Progenitor cell of endocrine pancreas (in vitro differentiated cells): ENCODE measurements at regions not wholly inside any gene's neighbourhood (a gene's known extent, or its start where the extent isn't known, plus 50 kb on each side); places are given as distances from the start of the nearest gene placed in this dataset.

Experiments used
- DNase-seq: peaks from one replicate; pipeline ENCODE4 v3.0.0; 2021; ENCODE audit warnings: low spot score; ENCODE audit not compliant: unreplicated experiment
- H3K27ac Mint-ChIP-seq: 2 replicates; pipeline ENCODE4 v1.8.0; 2021; ENCODE audit warnings: mild to moderate bottlenecking, moderate library complexity, mixed read lengths
- H3K27me3 Mint-ChIP-seq: 2 replicates; pipeline ENCODE4 v1.8.0; 2021; ENCODE audit warnings: mixed read lengths
- H3K36me3 Mint-ChIP-seq: 2 replicates; pipeline ENCODE4 v1.8.0; 2022; ENCODE audit warnings: mixed read lengths; ENCODE audit not compliant: insufficient read depth
- H3K4me1 Mint-ChIP-seq: 2 replicates; pipeline ENCODE4 v1.8.0; 2021; ENCODE audit warnings: low read depth, mixed read lengths
- H3K4me3 Mint-ChIP-seq: 2 replicates; pipeline ENCODE4 v1.8.0; 2021; ENCODE audit warnings: low read depth, mild to moderate bottlenecking, moderate library complexity, mixed read lengths
- H3K9me3 Mint-ChIP-seq: 2 replicates; pipeline ENCODE4 v1.8.0; 2021; ENCODE audit warnings: low read depth, mixed read lengths
- CTCF ChIP-seq: fragments of 200-600 bp; sonication (generic); IDR thresholded peaks from one replicate; pipeline ENCODE4 v1.5.0; 2021; ENCODE audit warnings: antibody characterized with exemption, mild to moderate bottlenecking; ENCODE audit not compliant: unreplicated experiment

GRCh38 chr6:16818992-16819626, 57.8 kb upstream of the ATXN1 start:
- H3K27me3 Mint-ChIP-seq, result peaks cover 3% of the 10 kb centered on the region
- no peaks in the 10 kb centered on the region for H3K36me3 Mint-ChIP-seq
- no peak overlapping the region for H3K27ac Mint-ChIP-seq
- DNase-seq, result no peak
- TF ChIP-seq CTCF, result no peak
- no peak overlapping the region for H3K4me3 Mint-ChIP-seq
- no peaks in the 10 kb centered on the region for H3K9me3 Mint-ChIP-seq
- peaks cover 4% of the 10 kb centered on the region for H3K4me1 Mint-ChIP-seq

GRCh38 chr6:16817594-16817993, 56.3 kb upstream of the ATXN1 start:
- Mint-ChIP-seq H3K27ac (no peak overlapping the region), H3K27me3 (peaks cover 3% of the 10 kb centered on the region), H3K36me3 (peaks cover 3% of the 10 kb centered on the region), H3K4me1 (peaks cover 4% of the 10 kb centered on the region), H3K9me3 (peaks cover 10% of the 10 kb centered on the region), H3K4me3 (no peak overlapping the region)
- no peak for TF ChIP-seq CTCF
- DNase-seq, result no peak

GRCh38 chr6:16816891-16817290, 55.6 kb upstream of the ATXN1 start:
- H3K27ac Mint-ChIP-seq, result no peak overlapping the region

GRCh38 chr6:16812993-16813392, 51.7 kb upstream of the ATXN1 start:
- no peak for DNase-seq
- no peak overlapping the region for H3K4me3 Mint-ChIP-seq
- H3K27me3 Mint-ChIP-seq, result no peaks in the 10 kb centered on the region
- H3K27ac Mint-ChIP-seq, result no peak overlapping the region
- peaks cover 41% of the 10 kb centered on the region for H3K9me3 Mint-ChIP-seq
- H3K36me3 Mint-ChIP-seq, result peaks cover 3% of the 10 kb centered on the region
- TF ChIP-seq CTCF, result no peak
- no peaks in the 10 kb centered on the region for H3K4me1 Mint-ChIP-seq

More at GRCh38 chr6:16816891-16817290, 55.6 kb upstream of the ATXN1 start:
- peaks cover 16% of the 10 kb centered on the region for H3K9me3 Mint-ChIP-seq
- no peak for TF ChIP-seq CTCF
- H3K4me1 Mint-ChIP-seq, result peaks cover 3% of the 10 kb centered on the region
- H3K4me3 Mint-ChIP-seq, result no peak overlapping the region
- H3K27me3 Mint-ChIP-seq, result peaks cover 3% of the 10 kb centered on the region
- DNase-seq, result no peak
- peaks cover 3% of the 10 kb centered on the region for H3K36me3 Mint-ChIP-seq

- no peak overlapping the region for H3K27ac Mint-ChIP-seq
- H3K36me3 Mint-ChIP-seq, result peaks cover 3% of the 10 kb centered on the region
- H3K4me1 Mint-ChIP-seq, result no peaks in the 10 kb centered on the region
- no peaks in the 10 kb centered on the region for H3K27me3 Mint-ChIP-seq
- H3K9me3 Mint-ChIP-seq, result peaks cover 41% of the 10 kb centered on the region
- DNase-seq, result no peak
- no peak overlapping the region for H3K4me3 Mint-ChIP-seq
- TF ChIP-seq CTCF, result no peak
These were observed 50.2 kb upstream of the ATXN1 start for GRCh38 chr6:16811277-16811979.
